GM12878 (cell line): ENCODE measurements at regions not wholly inside any gene's neighbourhood (a gene's known extent, or its start where the extent isn't known, plus 50 kb on each side); places are given as distances from the start of the nearest gene placed in this dataset.

Experiments used
- ATF3 ChIP-seq: IDR thresholded peaks from 2 replicates; pipeline ENCODE4 v1.6.1; 2011; ENCODE audit warnings: low read depth, mild to moderate bottlenecking, low read length, moderate library complexity, borderline replicate concordance; ENCODE audit errors: extremely low read depth
- BHLHE40 ChIP-seq, 2 experiments: fragments of 450-650 bp in 1 of 2; IDR thresholded peaks; 2 replicates each; pipeline ENCODE4 v1.6.1; 2011 to 2017; ENCODE audit warnings: low read depth in 2 of 2, borderline replicate concordance in 1 of 2, improper control_type of control experiment in 1 of 2, low read length in 1 of 2, mild to moderate bottlenecking in 1 of 2
- EP300 ChIP-seq, 2 experiments: fragments of 150-350 bp in 1 of 2; IDR thresholded peaks; 2 replicates each; pipeline ENCODE4 v1.6.1; 2011 to 2012; ENCODE audit warnings: low read depth in 2 of 2, low read length in 2 of 2, borderline replicate concordance in 1 of 2, improper control_type of control experiment in 1 of 2, inconsistent platforms in 1 of 2; ENCODE audit not compliant: control insufficient read depth in 1 of 2
- RELA ChIP-seq: fragments of 450-650 bp; IDR thresholded peaks from 2 replicates; pipeline ENCODE4 v1.8.0; 2014; ENCODE audit warnings: borderline replicate concordance; ENCODE audit not compliant: partially characterized antibody
- RFX5 ChIP-seq: IDR thresholded peaks from 2 replicates; pipeline ENCODE4 v1.6.1; 2011; ENCODE audit warnings: low read depth, low read length, improper control_type of control experiment
- ZBTB40 ChIP-seq: fragments of 450-650 bp; IDR thresholded peaks from 2 replicates; pipeline ENCODE4 v1.6.1; 2016; ENCODE audit warnings: mild to moderate bottlenecking, moderate library complexity, borderline replicate concordance
- ZNF274 ChIP-seq: IDR thresholded peaks from one replicate; pipeline ENCODE4 v1.8.0; 2011; ENCODE audit not compliant: insufficient read length, insufficient read depth

GRCh38 chr13:53152057-53152421 lies 123.4 kb downstream of the OLFM4 start:
- TF ChIP-seq ATF3 (no peak), BHLHE40 (IDR thresholded peaks at IDR 0.05; ENCODE audit: borderline replicate concordance in 1 of 2, low read depth in 2 of 2, low read length in 1 of 2) (no peak), ZNF274 (no peak), ZBTB40 (no peak), EP300 (IDR thresholded peaks at IDR 0.05; ENCODE audit: borderline replicate concordance in 1 of 2, control insufficient read depth in 1 of 2, low read depth in 2 of 2, low read length in 2 of 2) (no peak), RFX5 (no peak), RELA (no peak)
